HEK293 (cell line): ENCODE measurements at regions not wholly inside any gene's neighbourhood (a gene's known extent, or its start where the extent isn't known, plus 50 kb on each side); places are given as distances from the start of the nearest gene placed in this dataset.

ENCODE experiments used
- KLF1 ChIP-seq: fragments of 450-650 bp; formaldehyde crosslinking; IDR thresholded peaks from 2 replicates; pipeline ENCODE4 v1.5.1; 2016; ENCODE audit warnings: missing biosample characterization, missing genetic modification characterization
- KLF9 ChIP-seq: fragments of 450-650 bp; formaldehyde crosslinking; IDR thresholded peaks from 2 replicates; pipeline ENCODE4 v1.5.1; 2016; ENCODE audit warnings: missing biosample characterization, missing genetic modification characterization, low read depth
- ZNF121 ChIP-seq: fragments of 450-650 bp; formaldehyde crosslinking; IDR thresholded peaks from 2 replicates; pipeline ENCODE4 v1.5.1; 2016; ENCODE audit warnings: missing biosample characterization, missing genetic modification characterization
- ZNF324 ChIP-seq: fragments of 450-650 bp; formaldehyde crosslinking; IDR thresholded peaks from 2 replicates; pipeline ENCODE4 v1.5.1; 2016; ENCODE audit warnings: missing biosample characterization, missing genetic modification characterization
- ZNF449 ChIP-seq: fragments of 450-650 bp; formaldehyde crosslinking; IDR thresholded peaks from 2 replicates; pipeline ENCODE4 v1.5.1; 2017; ENCODE audit warnings: missing biosample characterization, mild to moderate bottlenecking, missing genetic modification characterization, moderate library complexity
- TF ChIP-seq, protein P1 (sequence below): fragments of 450-650 bp; formaldehyde crosslinking; IDR thresholded peaks from 2 replicates; pipeline ENCODE4 v1.5.1; 2016; ENCODE audit warnings: missing biosample characterization, missing genetic modification characterization

- TF ChIP-seq ZNF449 (tag by site-specific recombination) = no peak
- TF ChIP-seq KLF9 (tag by site-specific recombination) = no peak
- TF ChIP-seq, protein P1, sequence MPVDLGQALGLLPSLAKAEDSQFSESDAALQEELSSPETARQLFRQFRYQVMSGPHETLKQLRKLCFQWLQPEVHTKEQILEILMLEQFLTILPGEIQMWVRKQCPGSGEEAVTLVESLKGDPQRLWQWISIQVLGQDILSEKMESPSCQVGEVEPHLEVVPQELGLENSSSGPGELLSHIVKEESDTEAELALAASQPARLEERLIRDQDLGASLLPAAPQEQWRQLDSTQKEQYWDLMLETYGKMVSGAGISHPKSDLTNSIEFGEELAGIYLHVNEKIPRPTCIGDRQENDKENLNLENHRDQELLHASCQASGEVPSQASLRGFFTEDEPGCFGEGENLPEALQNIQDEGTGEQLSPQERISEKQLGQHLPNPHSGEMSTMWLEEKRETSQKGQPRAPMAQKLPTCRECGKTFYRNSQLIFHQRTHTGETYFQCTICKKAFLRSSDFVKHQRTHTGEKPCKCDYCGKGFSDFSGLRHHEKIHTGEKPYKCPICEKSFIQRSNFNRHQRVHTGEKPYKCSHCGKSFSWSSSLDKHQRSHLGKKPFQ (tag by site-specific recombination) = no peak
- TF ChIP-seq ZNF121 (tag by site-specific recombination) = no peak
- TF ChIP-seq ZNF324 = no peak
- no peak for TF ChIP-seq KLF1 (tag by site-specific recombination)
Measured at GRCh38 chr7:156432018-156432417, 208.6 kb upstream of the RNF32 start.
